ENCODE measurements at regions not wholly inside any gene's neighbourhood (a gene's known extent, or its start where the extent isn't known, plus 50 kb on each side); places are given as distances from the start of the nearest gene placed in this dataset.

GRCh38 chr19:31883296-31883990, 462.0 kb upstream of the ZNF507 start:
- Histone ChIP-seq H3K36me3 (ENCODE audit: control insufficient read depth, low read length) (no peaks in the 10 kb centered on the region), H3K9me2 (replicated peaks; ENCODE audit: control insufficient read depth, low read length) (no peaks in the 10 kb centered on the region), H3F3A (ENCODE audit: control insufficient read depth, insufficient read depth) (no peaks in the 10 kb centered on the region), H3K9me3 (ENCODE audit: control insufficient read depth, insufficient read depth, low read length) (no peaks in the 10 kb centered on the region), H3K4me3 (ENCODE audit: low read length) (no peak overlapping the region), H3K4me2 (ENCODE audit: low read length) (no peak overlapping the region), H4K20me1 (ENCODE audit: control insufficient read depth, insufficient read depth, low read depth, low read length) (no peaks in the 10 kb centered on the region), H3K27me3 (ENCODE audit: control insufficient read depth, low read length) (no peaks in the 10 kb centered on the region), H3K4me1 (ENCODE audit: control insufficient read depth, low read length) (no peaks in the 10 kb centered on the region), H3K79me2 (ENCODE audit: control insufficient read depth, low read length) (no peaks in the 10 kb centered on the region), H3K27ac (ENCODE audit: low read depth, low read length) (no peak overlapping the region)
- no peak for TF ChIP-seq CTCF (IDR thresholded peaks at IDR 0.05; ENCODE audit: low read depth, low read length, poor library complexity, severe bottlenecking)
- TF ChIP-seq EZH2phosphoT487 (IDR thresholded peaks at IDR 0.05; ENCODE audit: borderline replicate concordance, low read length) = no peak

DNA sequence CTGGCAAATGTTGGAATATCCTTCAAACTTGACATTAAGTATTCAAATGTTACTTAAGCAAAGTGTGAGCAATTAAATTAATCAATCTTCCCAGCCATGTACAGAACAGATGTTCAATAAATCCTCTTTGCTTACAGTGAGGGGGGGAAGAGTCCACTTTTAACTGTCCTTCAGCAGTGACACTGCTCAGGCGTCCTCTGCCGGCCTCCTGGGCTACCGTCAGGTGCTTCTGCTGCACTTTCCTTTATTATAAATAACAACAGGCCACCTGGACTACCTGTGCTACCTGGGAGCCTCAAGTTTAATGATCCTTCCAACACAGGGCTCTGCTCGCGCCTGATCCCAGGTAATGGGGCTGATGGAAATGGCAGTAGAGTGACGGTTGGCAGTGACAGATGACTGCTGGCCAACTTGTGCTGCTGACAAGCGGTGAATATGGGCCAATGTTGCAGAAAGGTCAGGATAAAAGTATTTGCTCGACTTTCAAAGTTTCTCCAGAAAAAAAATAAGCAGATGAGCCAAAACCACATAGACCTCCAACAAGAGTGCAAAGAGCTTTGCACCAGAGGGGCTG, 460.0 kb upstream of the ZNF507 start:
- Histone ChIP-seq H3K4me1 (ENCODE audit: control insufficient read depth, low read length) (no peaks in the 10 kb centered on the region), H3F3A (ENCODE audit: control insufficient read depth, insufficient read depth) (no peaks in the 10 kb centered on the region), H3K9me3 (ENCODE audit: control insufficient read depth, insufficient read depth, low read length) (no peaks in the 10 kb centered on the region), H3K27me3 (ENCODE audit: control insufficient read depth, low read length) (no peaks in the 10 kb centered on the region), H3K4me2 (ENCODE audit: low read length) (no peak overlapping the region), H3K4me3 (ENCODE audit: low read length) (no peak overlapping the region), H3K36me3 (ENCODE audit: control insufficient read depth, low read length) (no peaks in the 10 kb centered on the region), H3K79me2 (ENCODE audit: control insufficient read depth, low read length) (no peaks in the 10 kb centered on the region), H3K27ac (ENCODE audit: low read depth, low read length) (no peak overlapping the region), H4K20me1 (ENCODE audit: control insufficient read depth, insufficient read depth, low read depth, low read length) (no peaks in the 10 kb centered on the region), H3K9me2 (replicated peaks; ENCODE audit: control insufficient read depth, low read length) (no peaks in the 10 kb centered on the region)
- TF ChIP-seq CTCF (IDR thresholded peaks at IDR 0.05; ENCODE audit: low read depth, low read length, poor library complexity, severe bottlenecking) (no peak), EZH2phosphoT487 (IDR thresholded peaks at IDR 0.05; ENCODE audit: borderline replicate concordance, low read length) (no peak)

DNA sequence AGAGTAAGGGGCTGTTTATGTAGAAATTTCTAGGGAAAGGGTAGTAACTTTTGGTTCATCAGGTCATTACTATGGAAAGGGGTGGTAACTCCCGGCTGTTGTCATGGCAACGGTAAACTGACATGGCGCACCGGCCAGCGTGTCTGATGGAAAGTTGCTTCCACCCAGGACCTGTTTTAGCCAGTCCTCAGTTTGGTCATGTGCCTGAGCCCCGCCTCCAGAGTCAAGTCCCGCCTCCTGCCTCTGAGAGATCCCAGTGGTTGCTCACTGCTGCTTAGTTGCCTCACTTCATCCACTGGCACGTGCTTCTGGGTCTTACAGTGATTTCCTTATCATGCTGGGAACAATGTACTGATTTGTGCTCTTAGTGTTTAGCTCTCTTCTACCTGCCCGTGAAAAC, 455.2 kb upstream of the ZNF507 start:
- Histone ChIP-seq H3K79me2 (ENCODE audit: control insufficient read depth, low read length) (no peaks in the 10 kb centered on the region), H4K20me1 (ENCODE audit: control insufficient read depth, insufficient read depth, low read depth, low read length) (no peaks in the 10 kb centered on the region), H3K4me3 (ENCODE audit: low read length) (no peak overlapping the region), H3K36me3 (ENCODE audit: control insufficient read depth, low read length) (no peaks in the 10 kb centered on the region), H3F3A (ENCODE audit: control insufficient read depth, insufficient read depth) (no peaks in the 10 kb centered on the region), H3K27ac (ENCODE audit: low read depth, low read length) (no peak overlapping the region), H3K4me2 (ENCODE audit: low read length) (no peak overlapping the region), H3K4me1 (ENCODE audit: control insufficient read depth, low read length) (no peaks in the 10 kb centered on the region), H3K27me3 (ENCODE audit: control insufficient read depth, low read length) (no peaks in the 10 kb centered on the region), H3K9me2 (replicated peaks; ENCODE audit: control insufficient read depth, low read length) (no peaks in the 10 kb centered on the region), H3K9me3 (ENCODE audit: control insufficient read depth, insufficient read depth, low read length) (peaks cover 4% of the 10 kb centered on the region; the same call in 1 of the 2 replicates)
- TF ChIP-seq CTCF (IDR thresholded peaks at IDR 0.05; ENCODE audit: low read depth, low read length, poor library complexity, severe bottlenecking) = no peak
- TF ChIP-seq EZH2phosphoT487 (IDR thresholded peaks at IDR 0.05; ENCODE audit: borderline replicate concordance, low read length) = no peak
